CD4-positive, CD25-positive, alpha-beta regulatory T cell (primary cell): ENCODE measurements at regions not wholly inside any gene's neighbourhood (a gene's known extent, or its start where the extent isn't known, plus 50 kb on each side); places are given as distances from the start of the nearest gene placed in this dataset.

Experiments
- ATAC-seq, 2 donors: fragments of 150-1000 bp; cut with Tn5 transposase; one replicate each; pipeline ENCODE4 v1.10.0; 2021; ENCODE audit warnings: low read depth in 2 of 2, moderate number of reproducible peaks in 2 of 2, moderate library complexity in 1 of 2
- DNase-seq, 3 donors: peaks; one replicate each; pipeline versions ENCODE4 v3.0.0 to v3.0.0-alpha.2; 2012 to 2022; ENCODE audit warnings: mixed read lengths in 1 of 3
- H3K27ac ChIP-seq: one replicate; pipeline ENCODE4 v1.7.0; 2013; ENCODE audit warnings: mild to moderate bottlenecking, low read length; ENCODE audit not compliant: insufficient read depth, poor library complexity, severe bottlenecking
- H3K27me3 ChIP-seq: one replicate; pipeline ENCODE4 v1.7.0; 2013; ENCODE audit warnings: low read length; ENCODE audit not compliant: control insufficient read depth, insufficient read depth
- H3K36me3 ChIP-seq: one replicate; pipeline ENCODE4 v1.7.0; 2013; ENCODE audit warnings: mild to moderate bottlenecking, low read length, moderate library complexity; ENCODE audit not compliant: control insufficient read depth, insufficient read depth
- H3K4me1 ChIP-seq: 2 replicates; pipeline ENCODE4 v1.7.0; 2013; ENCODE audit warnings: mild to moderate bottlenecking, low read length; ENCODE audit not compliant: insufficient read depth, control insufficient read depth, poor library complexity, severe bottlenecking
- H3K4me3 ChIP-seq: one replicate; pipeline ENCODE4 v1.7.0; 2013; ENCODE audit warnings: low read depth, mild to moderate bottlenecking, low read length, moderate library complexity
- H3K9me3 ChIP-seq, 2 experiments: 1 replicate in 1 of 2; 2 replicates in 1 of 2; pipeline ENCODE4 v1.7.0; 2013; ENCODE audit warnings: low read length in 2 of 2, mild to moderate bottlenecking in 1 of 2, moderate library complexity in 1 of 2; ENCODE audit not compliant: control insufficient read depth in 2 of 2
- H3K27ac Mint-ChIP-seq, 3 donors: one replicate each; pipeline ENCODE4 v1.8.0; 2020 to 2022; ENCODE audit warnings: mild to moderate bottlenecking in 3 of 3, mixed read lengths in 3 of 3, moderate library complexity in 2 of 3
- H3K27me3 Mint-ChIP-seq: one replicate; pipeline ENCODE4 v1.8.0; 2022; ENCODE audit warnings: mild to moderate bottlenecking, mixed read lengths
- H3K36me3 Mint-ChIP-seq: one replicate; pipeline ENCODE4 v1.8.0; 2020; ENCODE audit warnings: mixed read lengths
- H3K4me1 Mint-ChIP-seq, 4 donors: one replicate each; pipeline ENCODE4 v1.8.0; 2020 to 2022; ENCODE audit warnings: mixed read lengths in 4 of 4, mild to moderate bottlenecking in 1 of 4
- H3K4me3 Mint-ChIP-seq, 4 donors: one replicate each; pipeline ENCODE4 v1.8.0; 2020 to 2022; ENCODE audit warnings: mild to moderate bottlenecking in 4 of 4, mixed read lengths in 4 of 4, moderate library complexity in 3 of 4
- H3K9me3 Mint-ChIP-seq, 7 donors: one replicate each; pipeline ENCODE4 v1.8.0; 2020 to 2022; ENCODE audit warnings: mixed read lengths in 7 of 7, mild to moderate bottlenecking in 3 of 7, moderate library complexity in 2 of 7

DNA sequence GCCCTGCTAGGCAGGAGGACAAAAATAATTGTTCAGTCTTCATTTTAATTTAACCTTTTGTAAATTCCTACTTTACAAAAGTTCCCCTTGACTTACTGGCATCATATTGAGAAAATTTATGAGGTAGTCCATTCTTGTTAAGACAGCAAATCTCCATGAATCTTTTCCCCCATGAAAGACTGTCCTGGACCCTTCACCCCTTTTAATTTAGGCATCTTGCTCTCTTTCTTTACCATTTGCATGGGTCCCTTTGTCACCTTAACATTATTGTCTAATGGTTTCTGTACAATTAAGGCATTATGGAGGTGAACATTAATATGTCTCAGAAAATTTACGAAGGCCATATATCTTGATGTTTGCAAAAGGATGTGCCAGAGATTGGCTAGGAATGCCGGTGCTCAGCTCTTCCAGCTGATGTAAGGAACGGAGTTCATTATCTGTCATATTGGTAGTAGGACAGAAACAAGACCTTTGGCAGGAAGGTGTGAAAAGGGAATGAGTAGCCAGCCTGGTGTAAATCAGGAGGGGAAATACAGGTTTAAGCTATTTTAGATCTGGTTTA, 382.8 kb upstream of the TSHZ2 start:
- H3K27me3 Mint-ChIP-seq, result no peaks in the 10 kb centered on the region
- Histone ChIP-seq H3K36me3 (no peaks in the 10 kb centered on the region), H3K27me3 (no peaks in the 10 kb centered on the region), H3K4me3 (no peak overlapping the region), H3K27ac (no peak overlapping the region), H3K9me3 (no peaks in the 10 kb centered on the region), H3K4me1 (no peaks in the 10 kb centered on the region)
- ATAC-seq, result no peak
- no peak for DNase-seq
- H3K4me1 Mint-ChIP-seq, result no peaks in the 10 kb centered on the region
- H3K9me3 Mint-ChIP-seq, result peaks cover 0 to 4% (median 0%) of the 10 kb centered on the region in 7 donors
- H3K27ac Mint-ChIP-seq, result no peak overlapping the region
- no peak overlapping the region for H3K4me3 Mint-ChIP-seq
- no peaks in the 10 kb centered on the region for H3K36me3 Mint-ChIP-seq

DNA sequence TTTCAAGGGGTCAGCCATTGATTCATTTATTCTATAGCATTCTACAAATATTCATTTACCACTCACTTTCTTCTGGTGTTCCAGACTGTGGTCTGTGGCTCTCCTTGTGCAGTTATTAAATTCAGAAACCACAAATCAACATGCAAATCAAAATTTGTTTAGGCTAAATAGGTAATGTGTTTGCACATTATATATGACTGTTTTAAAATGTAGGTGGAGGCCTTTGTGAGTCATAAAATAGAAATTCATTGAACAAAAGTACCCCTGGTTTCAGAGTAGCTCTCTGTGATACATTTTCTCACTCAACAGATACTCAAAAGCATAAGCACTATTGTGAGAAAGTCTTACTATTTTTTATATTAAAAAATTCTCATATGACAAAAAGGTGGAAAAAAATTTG, 385.5 kb upstream of the TSHZ2 start:
- peaks cover 0 to 4% (median 0%) of the 10 kb centered on the region in 7 donors for H3K9me3 Mint-ChIP-seq
- no peak overlapping the region for H3K4me3 Mint-ChIP-seq
- DNase-seq (no peak), ATAC-seq (no peak)
- H3K27me3 Mint-ChIP-seq, result peaks cover 4% of the 10 kb centered on the region
- Histone ChIP-seq H3K27me3 (no peaks in the 10 kb centered on the region), H3K4me3 (no peak overlapping the region), H3K27ac (no peak overlapping the region), H3K36me3 (no peaks in the 10 kb centered on the region), H3K4me1 (no peaks in the 10 kb centered on the region), H3K9me3 (no peaks in the 10 kb centered on the region)
- H3K27ac Mint-ChIP-seq, result no peak overlapping the region
- no peaks in the 10 kb centered on the region for H3K36me3 Mint-ChIP-seq
- H3K4me1 Mint-ChIP-seq, result no peaks in the 10 kb centered on the region

DNA sequence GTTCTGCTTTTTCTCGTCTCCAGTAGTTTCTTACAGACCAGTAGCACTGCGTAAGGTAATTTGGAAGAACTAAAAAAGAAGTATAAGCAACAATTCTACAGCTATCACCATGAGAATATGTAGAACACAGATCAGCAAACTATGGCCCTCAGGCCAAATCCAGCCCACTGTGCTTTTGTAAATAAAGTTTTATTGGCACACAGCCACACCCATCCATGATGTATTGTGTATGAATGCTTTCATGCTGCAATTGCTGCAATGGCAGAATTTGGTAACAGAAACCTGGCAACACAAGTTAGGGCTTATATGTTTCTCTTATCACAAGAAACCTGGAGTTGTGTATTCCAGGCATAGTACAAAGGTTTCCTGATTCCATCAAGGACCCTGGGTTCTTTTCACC, 386.8 kb upstream of the TSHZ2 start:
- DNase-seq (no peak), ATAC-seq (no peak)
- no peak overlapping the region for H3K4me3 Mint-ChIP-seq
- no peaks in the 10 kb centered on the region for H3K36me3 ChIP-seq
- H3K4me3 ChIP-seq, result no peak overlapping the region
- H3K9me3 ChIP-seq, result no peaks in the 10 kb centered on the region
- H3K9me3 Mint-ChIP-seq, result peaks cover 0 to 4% (median 0%) of the 10 kb centered on the region in 7 donors
- no peak overlapping the region for H3K27ac ChIP-seq
- H3K4me1 ChIP-seq, result no peaks in the 10 kb centered on the region
- no peaks in the 10 kb centered on the region for H3K27me3 ChIP-seq
- H3K4me1 Mint-ChIP-seq, result no peaks in the 10 kb centered on the region
- peaks cover 4% of the 10 kb centered on the region for H3K27me3 Mint-ChIP-seq
- no peaks in the 10 kb centered on the region for H3K36me3 Mint-ChIP-seq
- no peak overlapping the region for H3K27ac Mint-ChIP-seq

DNA sequence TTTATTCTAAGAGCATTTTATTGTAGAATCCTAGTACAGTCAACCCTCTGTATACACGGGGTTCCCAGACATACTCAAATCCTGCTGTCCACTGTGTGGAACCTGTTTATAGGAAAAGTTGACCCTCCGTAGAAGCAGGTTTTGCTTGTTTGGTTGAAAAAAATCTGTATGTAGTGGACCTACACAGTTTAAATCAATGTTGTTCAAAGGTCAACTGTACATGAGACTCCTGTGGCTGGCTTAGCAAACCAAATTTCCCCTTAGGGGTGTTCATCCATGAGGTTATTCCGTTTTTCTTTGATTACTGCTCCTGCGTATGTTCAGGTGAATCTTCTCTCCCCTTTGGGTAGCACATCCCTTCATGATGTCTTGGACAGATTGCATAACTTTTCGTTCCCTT, 387.0 kb upstream of the ZFP64 start:
- ATAC-seq (no peak), DNase-seq (no peak)
- H3K9me3 ChIP-seq, result no peaks in the 10 kb centered on the region
- H3K27ac ChIP-seq, result no peak overlapping the region
- Mint-ChIP-seq H3K4me1 (no peaks in the 10 kb centered on the region), H3K36me3 (no peaks in the 10 kb centered on the region), H3K4me3 (no peak overlapping the region), H3K9me3 (peaks cover 0 to 8% (median 0%) of the 10 kb centered on the region in 7 donors), H3K27ac (no peak overlapping the region), H3K27me3 (no peaks in the 10 kb centered on the region)
- H3K4me3 ChIP-seq, result no peak overlapping the region
- no peaks in the 10 kb centered on the region for H3K36me3 ChIP-seq
- no peaks in the 10 kb centered on the region for H3K4me1 ChIP-seq
- H3K27me3 ChIP-seq, result no peaks in the 10 kb centered on the region

DNA sequence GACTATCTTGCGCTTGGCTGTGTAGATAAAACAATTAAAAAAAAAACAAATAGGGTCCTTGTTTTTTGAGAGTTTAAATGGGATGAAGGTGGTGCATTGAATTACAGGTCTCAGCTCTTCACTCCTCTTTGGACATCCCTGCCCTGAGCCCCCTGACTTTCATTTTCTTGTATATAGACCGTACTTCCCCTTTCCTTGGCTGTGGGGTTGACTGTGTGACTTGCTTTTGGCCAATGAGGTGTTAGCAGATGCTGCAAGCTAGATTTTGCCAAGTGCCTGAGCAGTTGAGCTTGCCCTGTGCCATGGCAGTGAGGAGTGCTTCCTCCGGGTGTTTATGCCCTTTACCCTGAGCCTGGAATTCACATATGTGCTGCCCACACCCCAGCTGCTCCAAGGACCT, 386.1 kb upstream of the ZFP64 start:
- H3K4me1 ChIP-seq, result no peaks in the 10 kb centered on the region
- H3K9me3 ChIP-seq, result no peaks in the 10 kb centered on the region
- no peak overlapping the region for H3K4me3 Mint-ChIP-seq
- H3K36me3 Mint-ChIP-seq, result no peaks in the 10 kb centered on the region
- H3K27me3 ChIP-seq, result no peaks in the 10 kb centered on the region
- no peaks in the 10 kb centered on the region for H3K36me3 ChIP-seq
- ATAC-seq (no peak), DNase-seq (no peak)
- no peak overlapping the region for H3K27ac ChIP-seq
- peaks cover 0 to 8% (median 0%) of the 10 kb centered on the region in 7 donors for H3K9me3 Mint-ChIP-seq
- no peaks in the 10 kb centered on the region for H3K4me1 Mint-ChIP-seq
- no peak overlapping the region for H3K27ac Mint-ChIP-seq
- H3K27me3 Mint-ChIP-seq, result peaks cover 4% of the 10 kb centered on the region
- H3K4me3 ChIP-seq, result no peak overlapping the region

DNA sequence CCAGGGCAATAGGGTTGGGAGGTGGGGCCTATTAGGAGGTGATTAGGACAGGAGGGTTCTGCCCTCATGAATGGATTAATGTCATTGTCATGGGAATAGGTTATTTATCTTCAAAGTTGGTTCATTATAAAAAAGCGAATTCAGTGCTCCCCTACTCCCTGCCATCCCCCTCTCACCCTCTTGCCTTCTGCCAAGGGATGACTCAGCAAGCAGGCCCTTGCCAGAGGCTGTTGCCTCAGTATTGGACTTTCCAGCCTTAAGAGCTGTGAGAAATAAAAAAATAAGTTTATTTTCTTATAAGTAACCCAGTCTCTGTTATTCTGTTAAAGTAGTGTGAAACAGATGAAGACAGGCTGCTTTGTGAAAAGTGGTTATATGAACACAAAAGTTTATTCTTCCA, 381.1 kb upstream of the ZFP64 start:
- Histone ChIP-seq H3K4me3 (no peak overlapping the region), H3K4me1 (no peaks in the 10 kb centered on the region), H3K27me3 (no peaks in the 10 kb centered on the region), H3K9me3 (no peaks in the 10 kb centered on the region), H3K36me3 (no peaks in the 10 kb centered on the region), H3K27ac (no peak overlapping the region)
- DNase-seq (no peak), ATAC-seq (no peak)
- H3K4me1 Mint-ChIP-seq, result no peaks in the 10 kb centered on the region
- H3K27me3 Mint-ChIP-seq, result peaks cover 9% of the 10 kb centered on the region
- no peak overlapping the region for H3K4me3 Mint-ChIP-seq
- no peak overlapping the region for H3K27ac Mint-ChIP-seq
- H3K9me3 Mint-ChIP-seq, result peaks cover 0 to 5% (median under 1%) of the 10 kb centered on the region in 7 donors
- H3K36me3 Mint-ChIP-seq, result no peaks in the 10 kb centered on the region

DNA sequence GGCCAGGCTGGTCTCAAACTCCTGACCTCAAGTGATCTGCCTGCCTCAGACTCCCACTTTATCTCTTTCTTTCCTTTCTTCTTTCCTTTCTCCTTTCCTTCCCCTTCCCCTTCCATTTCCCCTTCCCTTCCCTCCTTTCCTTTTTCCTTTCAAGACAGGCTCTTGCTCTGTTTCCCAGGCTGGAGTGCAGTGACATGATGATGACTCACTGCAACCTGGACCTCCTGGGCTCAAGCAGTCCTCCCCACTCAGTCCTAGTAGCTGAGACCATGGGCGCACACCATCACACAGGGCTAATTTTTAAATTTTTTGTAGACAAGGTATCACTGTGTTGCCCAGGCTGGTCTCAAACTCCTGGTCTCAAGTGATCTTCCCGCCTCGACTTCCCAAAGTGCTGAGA, 377.6 kb upstream of the ZFP64 start:
- H3K4me1 Mint-ChIP-seq, result no peaks in the 10 kb centered on the region
- ATAC-seq, result no peak
- Histone ChIP-seq H3K27ac (no peak overlapping the region), H3K36me3 (no peaks in the 10 kb centered on the region), H3K4me3 (no peak overlapping the region), H3K27me3 (no peaks in the 10 kb centered on the region), H3K4me1 (no peaks in the 10 kb centered on the region), H3K9me3 (no peaks in the 10 kb centered on the region)
- H3K27ac Mint-ChIP-seq, result no peak overlapping the region
- H3K9me3 Mint-ChIP-seq, result peaks cover 0 to 2% (median 0%) of the 10 kb centered on the region in 7 donors
- H3K27me3 Mint-ChIP-seq, result peaks cover 9% of the 10 kb centered on the region
- no peaks in the 10 kb centered on the region for H3K36me3 Mint-ChIP-seq
- DNase-seq, result no peak
- no peak overlapping the region for H3K4me3 Mint-ChIP-seq

DNA sequence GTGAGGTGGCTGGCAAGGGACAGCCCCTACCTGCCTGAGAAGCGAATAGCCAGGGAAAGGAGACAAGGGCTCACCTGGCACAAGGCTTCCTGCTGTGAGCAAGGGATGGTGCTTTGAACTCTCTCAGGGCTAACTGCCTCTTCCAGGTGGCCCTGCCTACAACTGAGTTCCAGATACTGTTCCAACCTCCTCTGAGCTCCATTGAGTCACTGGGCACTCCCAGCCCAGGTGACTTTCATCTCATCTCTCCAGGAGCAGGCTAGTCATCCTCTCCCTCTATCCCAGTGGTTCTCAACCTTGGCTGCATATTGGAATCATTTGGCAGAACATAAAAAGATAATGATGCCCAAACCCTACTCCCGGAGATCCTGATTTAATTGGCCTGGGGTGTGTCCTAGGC, 374.0 kb upstream of the ZFP64 start:
- no peaks in the 10 kb centered on the region for H3K36me3 ChIP-seq
- Mint-ChIP-seq H3K27ac (no peak overlapping the region), H3K4me3 (no peak overlapping the region), H3K4me1 (no peaks in the 10 kb centered on the region), H3K9me3 (peaks cover 0 to 7% (median 0%) of the 10 kb centered on the region in 7 donors), H3K36me3 (no peaks in the 10 kb centered on the region), H3K27me3 (peaks cover 5% of the 10 kb centered on the region)
- H3K4me1 ChIP-seq, result no peaks in the 10 kb centered on the region
- ATAC-seq (no peak), DNase-seq (no peak)
- no peak overlapping the region for H3K27ac ChIP-seq
- H3K4me3 ChIP-seq, result no peak overlapping the region
- no peaks in the 10 kb centered on the region for H3K27me3 ChIP-seq
- H3K9me3 ChIP-seq, result no peaks in the 10 kb centered on the region
